ENCODE measurements at regions not wholly inside any gene's neighbourhood (a gene's known extent, or its start where the extent isn't known, plus 50 kb on each side); places are given as distances from the start of the nearest gene placed in this dataset.

DNA sequence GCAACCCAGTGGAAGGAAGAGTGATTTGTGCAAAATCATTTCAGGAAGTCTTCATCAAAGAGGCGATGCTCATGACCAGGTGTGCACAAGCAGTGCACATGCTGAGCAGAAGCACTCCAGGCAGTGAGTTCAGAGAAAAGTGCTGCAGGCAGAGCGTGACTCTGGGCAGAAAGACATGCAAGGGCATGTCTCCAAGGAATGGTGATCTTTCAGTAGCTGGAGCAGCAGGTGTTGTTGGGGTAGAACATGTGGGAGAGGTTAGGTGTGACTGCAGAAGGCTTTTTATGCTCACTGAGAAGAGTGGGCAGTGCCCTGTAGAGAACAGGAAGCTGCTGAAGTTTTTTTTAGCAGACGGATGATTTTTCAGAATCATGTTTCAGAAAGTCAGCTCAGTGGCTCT, 545.4 kb upstream of the TLE4 start:
- Histone ChIP-seq H3K4me1 (no peaks in the 10 kb centered on the region), H3K27ac (no peak overlapping the region), H3K9me3 (no peaks in the 10 kb centered on the region), H3K36me3 (no peaks in the 10 kb centered on the region), H3K4me3 (no peak overlapping the region), H3K27me3 (no peaks in the 10 kb centered on the region)
- no peak for DNase-seq
- intact Hi-C loops (cut with DNase I): no loop called here
- 32 to 50% methylated on average over 3 of the region's 3 CpGs for WGBS, 2 donors
- TF ChIP-seq EP300 (IDR thresholded peaks at IDR 0.05) (no peak), CTCF (IDR thresholded peaks at IDR 0.05) (no peak), POLR2A (IDR thresholded peaks at IDR 0.05) (no peak), POLR2AphosphoS5 (IDR thresholded peaks at IDR 0.05) (no peak)

DNA sequence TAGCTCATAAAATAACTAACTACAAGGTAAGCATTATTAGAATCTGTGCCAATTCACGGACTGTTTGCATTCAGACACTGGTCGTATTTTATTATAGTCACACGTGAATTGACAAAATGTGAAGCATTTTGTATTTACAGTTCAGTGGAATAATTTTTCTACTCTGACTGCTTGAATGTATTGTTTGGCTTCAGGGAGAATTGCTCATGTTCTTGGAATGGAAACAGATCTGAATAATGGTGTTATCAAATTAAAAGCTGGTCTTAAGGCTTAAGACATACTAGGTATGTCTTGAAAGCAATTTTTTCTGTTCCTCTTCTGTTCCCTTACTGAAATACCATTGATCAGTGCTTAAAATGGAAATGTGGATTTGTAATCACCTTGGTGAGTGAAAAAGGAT, 543.7 kb upstream of the TLE4 start:
- WGBS, 2 donors: 17 to 61% methylated on average over 3 of the region's 3 CpGs
- intact Hi-C loops (cut with DNase I): no loop called here
- H3K4me1 ChIP-seq: no peaks in the 10 kb centered on the region
- H3K27ac ChIP-seq: no peak overlapping the region
- H3K4me3 ChIP-seq: no peak overlapping the region
- H3K9me3 ChIP-seq: no peaks in the 10 kb centered on the region
- TF ChIP-seq POLR2A (IDR thresholded peaks at IDR 0.05) (no peak), CTCF (IDR thresholded peaks at IDR 0.05) (no peak), POLR2AphosphoS5 (IDR thresholded peaks at IDR 0.05) (no peak), EP300 (IDR thresholded peaks at IDR 0.05) (no peak)
- no peaks in the 10 kb centered on the region for H3K27me3 ChIP-seq
- no peak for DNase-seq
- H3K36me3 ChIP-seq: no peaks in the 10 kb centered on the region

GRCh38 chr9:79034583-79034982, 537.2 kb upstream of the TLE4 start:
- Histone ChIP-seq H3K36me3 (no peaks in the 10 kb centered on the region), H3K27me3 (no peaks in the 10 kb centered on the region), H3K9me3 (peaks cover 0 to 2% (median 0%) of the 10 kb centered on the region in 4 donors), H3K27ac (no peak overlapping the region), H3K4me1 (no peaks in the 10 kb centered on the region), H3K4me3 (no peak overlapping the region)
- no peak for DNase-seq
- intact Hi-C loops (cut with DNase I): no loop called here
- no peak for TF ChIP-seq POLR2AphosphoS5 (IDR thresholded peaks at IDR 0.05)
- TF ChIP-seq POLR2A (IDR thresholded peaks at IDR 0.05): no peak
- TF ChIP-seq EP300 (IDR thresholded peaks at IDR 0.05): no peak
- no peak for TF ChIP-seq CTCF (IDR thresholded peaks at IDR 0.05)
- WGBS, 2 donors: 90 to 94% methylated on average over 4 of the region's 4 CpGs

DNA sequence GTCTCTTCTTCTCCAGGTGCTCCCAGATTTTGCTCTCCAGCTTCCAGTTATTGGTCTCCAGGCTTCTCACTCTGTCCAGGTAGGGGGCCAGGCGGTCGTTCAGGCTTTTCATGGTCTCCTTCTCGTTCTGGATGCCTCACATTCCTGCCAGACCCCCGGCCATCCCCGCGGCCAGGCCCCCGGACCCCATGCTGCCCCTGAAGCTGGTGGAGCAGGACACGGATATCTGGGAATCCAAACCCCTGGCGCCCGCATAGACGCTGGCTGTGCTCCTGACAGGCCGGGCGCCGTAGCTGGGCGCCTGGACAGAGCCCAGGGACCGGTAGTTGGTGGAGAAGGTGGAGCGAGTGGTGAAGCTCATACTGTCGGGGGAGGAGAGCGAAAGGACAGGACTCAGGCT, 534.4 kb upstream of the TLE4 start:
- Histone ChIP-seq H3K4me1 (no peaks in the 10 kb centered on the region), H3K27me3 (no peaks in the 10 kb centered on the region), H3K4me3 (no peak overlapping the region), H3K27ac (no peak overlapping the region), H3K36me3 (no peaks in the 10 kb centered on the region), H3K9me3 (peaks cover 0 to 2% (median 0%) of the 10 kb centered on the region in 4 donors)
- TF ChIP-seq POLR2A (IDR thresholded peaks at IDR 0.05): no peak
- TF ChIP-seq EP300 (IDR thresholded peaks at IDR 0.05): no peak
- no peak for DNase-seq
- intact Hi-C loops (cut with DNase I): no loop called here
- WGBS, 2 donors: 86 to 91% methylated on average over 19 of the region's 19 CpGs

- no peaks in the 10 kb centered on the region for H3K27me3 ChIP-seq
- no peaks in the 10 kb centered on the region for H3K36me3 ChIP-seq
- intact Hi-C loops (cut with DNase I): no loop called here
- TF ChIP-seq CTCF (IDR thresholded peaks at IDR 0.05) (no peak), POLR2AphosphoS5 (IDR thresholded peaks at IDR 0.05) (no peak), EP300 (IDR thresholded peaks at IDR 0.05) (no peak), POLR2A (IDR thresholded peaks at IDR 0.05) (no peak)
- WGBS, 2 donors: 44 to 51% methylated on average over 2 of the region's 2 CpGs
- peaks cover 0 to 4% (median 0%) of the 10 kb centered on the region in 4 donors for H3K4me1 ChIP-seq
- H3K27ac ChIP-seq: no peak overlapping the region
- DNase-seq: no peak
- H3K9me3 ChIP-seq: no peaks in the 10 kb centered on the region
- H3K4me3 ChIP-seq: no peak overlapping the region
Observed at GRCh38 chr9:79040671-79041070, 531.1 kb upstream of the TLE4 start.
